ENCODE measurements at regions not wholly inside any gene's neighbourhood (a gene's known extent, or its start where the extent isn't known, plus 50 kb on each side); places are given as distances from the start of the nearest gene placed in this dataset.

- no peaks in the 10 kb centered on the region for H3K9me3 Mint-ChIP-seq
- POLR2A ChIA-PET, result no interaction called here
- CTCF ChIA-PET, result no interaction called here
- ATAC-seq (ENCODE audit: poor library complexity) (no peak), DNase-seq (no peak)
- Histone ChIP-seq H3K9me3 (ENCODE audit: control insufficient read depth in 1 of 2, insufficient read depth in 1 of 2, low read length in 2 of 2) (no peaks in the 10 kb centered on the region), H3K4me3 (ENCODE audit: low read length) (no peak overlapping the region), H3K27ac (ENCODE audit: low read depth in 1 of 2, low read length in 2 of 2) (no peak overlapping the region), H3K4me1 (ENCODE audit: insufficient read depth, low read length) (peaks cover 3% of the 10 kb centered on the region), H3K36me3 (ENCODE audit: insufficient read depth, low read length) (no peaks in the 10 kb centered on the region), H3K27me3 (ENCODE audit: control insufficient read depth in 1 of 2, insufficient read depth in 2 of 2, low read length in 2 of 2) (no peaks in the 10 kb centered on the region)
- intact Hi-C loops (cut with DNase I, micrococcal nuclease), result no loop called here
- no peak overlapping the region for H3K4me3 Mint-ChIP-seq
- no peak for TF ChIP-seq CTCF (IDR thresholded peaks at IDR 0.05)
- H3K27ac Mint-ChIP-seq, result no peak overlapping the region
- H3K36me3 Mint-ChIP-seq (ENCODE audit: low read depth), result no peaks in the 10 kb centered on the region
- H3K4me1 Mint-ChIP-seq (ENCODE audit: low read depth), result peaks cover 25% of the 10 kb centered on the region
- H3K27me3 Mint-ChIP-seq, result no peaks in the 10 kb centered on the region
These were observed 187.5 kb upstream of the ACVR2A start for GRCh38 chr2:147657086-147658000.

GRCh38 chr2:147649998-147650397 is 194.8 kb upstream of the ACVR2A start:
- no peak overlapping the region for H3K4me3 Mint-ChIP-seq
- intact Hi-C loops (cut with DNase I, micrococcal nuclease), result no loop called here
- Histone ChIP-seq H3K27me3 (ENCODE audit: control insufficient read depth in 1 of 2, insufficient read depth in 2 of 2, low read length in 2 of 2) (no peaks in the 10 kb centered on the region), H3K36me3 (ENCODE audit: insufficient read depth, low read length) (no peaks in the 10 kb centered on the region), H3K4me1 (ENCODE audit: insufficient read depth, low read length) (peaks cover 3% of the 10 kb centered on the region), H3K4me3 (ENCODE audit: low read length) (no peak overlapping the region), H3K27ac (ENCODE audit: low read depth in 1 of 2, low read length in 2 of 2) (no peak overlapping the region), H3K9me3 (ENCODE audit: control insufficient read depth in 1 of 2, insufficient read depth in 1 of 2, low read length in 2 of 2) (no peaks in the 10 kb centered on the region)
- no peaks in the 10 kb centered on the region for H3K9me3 Mint-ChIP-seq
- no peak overlapping the region for H3K27ac Mint-ChIP-seq
- no peak for DNase-seq
- TF ChIP-seq CTCF (IDR thresholded peaks at IDR 0.05), result no peak
- H3K27me3 Mint-ChIP-seq, result no peaks in the 10 kb centered on the region
- H3K4me1 Mint-ChIP-seq (ENCODE audit: low read depth), result peaks cover 12% of the 10 kb centered on the region
- no peaks in the 10 kb centered on the region for H3K36me3 Mint-ChIP-seq (ENCODE audit: low read depth)
- ATAC-seq (ENCODE audit: poor library complexity), result no peak
- CTCF ChIA-PET, result no interaction called here
- POLR2A ChIA-PET, result no interaction called here

DNA sequence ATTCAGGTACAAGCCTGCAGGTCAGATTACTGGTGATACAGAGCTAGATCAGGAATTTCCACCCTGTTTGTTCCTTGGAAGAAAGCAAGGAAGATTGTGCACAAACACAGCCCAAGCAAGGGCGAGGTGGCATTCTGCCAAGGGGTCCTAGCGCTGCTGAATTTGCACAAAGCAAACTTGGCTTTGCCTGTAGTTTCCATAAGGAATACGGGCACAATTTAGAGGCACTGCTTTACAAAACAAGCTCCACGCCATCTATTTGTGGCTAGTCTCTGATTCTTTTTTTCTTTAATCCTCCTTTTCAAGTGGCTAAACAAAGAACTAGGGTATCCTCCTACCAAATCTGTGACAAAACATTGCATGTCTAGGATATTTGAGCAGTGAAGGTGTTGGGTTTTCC is 195.5 kb upstream of the ACVR2A start:
- H3K27ac Mint-ChIP-seq, result no peak overlapping the region
- POLR2A ChIA-PET, result interaction anchor here (0.8 kb wide), 1 partner anchor 14 kb away, joined by 3 read pairs; no protein-coding TSS in a partner anchor
- intact Hi-C loops (cut with DNase I, micrococcal nuclease), result no loop called here
- no peaks in the 10 kb centered on the region for H3K9me3 ChIP-seq (ENCODE audit: control insufficient read depth in 1 of 2, insufficient read depth in 1 of 2, low read length in 2 of 2)
- CTCF ChIA-PET, result no interaction called here
- ATAC-seq (ENCODE audit: poor library complexity) (no peak), DNase-seq (no peak)
- H3K27ac ChIP-seq (ENCODE audit: low read depth in 1 of 2, low read length in 2 of 2), result no peak overlapping the region
- H3K4me3 Mint-ChIP-seq, result no peak overlapping the region
- no peaks in the 10 kb centered on the region for H3K9me3 Mint-ChIP-seq
- H3K36me3 ChIP-seq (ENCODE audit: insufficient read depth, low read length), result no peaks in the 10 kb centered on the region
- no peaks in the 10 kb centered on the region for H3K27me3 ChIP-seq (ENCODE audit: control insufficient read depth in 1 of 2, insufficient read depth in 2 of 2, low read length in 2 of 2)
- H3K4me1 ChIP-seq (ENCODE audit: insufficient read depth, low read length), result peaks cover 3% of the 10 kb centered on the region
- H3K27me3 Mint-ChIP-seq, result no peaks in the 10 kb centered on the region
- H3K4me1 Mint-ChIP-seq (ENCODE audit: low read depth), result peaks cover 12% of the 10 kb centered on the region
- no peak for TF ChIP-seq CTCF (IDR thresholded peaks at IDR 0.05)
- no peak overlapping the region for H3K4me3 ChIP-seq (ENCODE audit: low read length)
- H3K36me3 Mint-ChIP-seq (ENCODE audit: low read depth), result no peaks in the 10 kb centered on the region
